ENCODE measurements at regions not wholly inside any gene's neighbourhood (a gene's known extent, or its start where the extent isn't known, plus 50 kb on each side); places are given as distances from the start of the nearest gene placed in this dataset.

DNA sequence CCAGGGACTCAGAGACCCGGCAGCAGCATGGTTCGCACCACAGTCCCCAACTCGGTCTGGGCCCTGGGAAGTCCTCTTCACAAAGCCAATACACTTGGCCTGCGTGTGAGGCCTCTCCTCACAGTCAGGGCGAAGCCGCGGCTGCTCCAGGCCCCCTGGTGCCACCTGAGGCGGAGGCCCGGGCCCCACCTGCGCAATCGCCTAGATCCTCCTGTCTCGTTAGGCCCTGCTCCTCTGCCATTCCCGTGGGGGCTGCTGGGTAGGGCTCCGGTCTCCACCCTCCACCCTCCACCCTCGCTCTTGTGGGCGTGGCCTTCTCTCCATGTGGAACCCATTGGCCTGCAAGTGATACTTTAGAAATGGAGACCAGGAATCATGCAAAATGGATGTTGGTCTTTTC is 553.3 kb downstream of the INHBA start:
- no peak for TF ChIP-seq POLR2AphosphoS5 (IDR thresholded peaks at IDR 0.05)
- TF ChIP-seq, protein P1, sequence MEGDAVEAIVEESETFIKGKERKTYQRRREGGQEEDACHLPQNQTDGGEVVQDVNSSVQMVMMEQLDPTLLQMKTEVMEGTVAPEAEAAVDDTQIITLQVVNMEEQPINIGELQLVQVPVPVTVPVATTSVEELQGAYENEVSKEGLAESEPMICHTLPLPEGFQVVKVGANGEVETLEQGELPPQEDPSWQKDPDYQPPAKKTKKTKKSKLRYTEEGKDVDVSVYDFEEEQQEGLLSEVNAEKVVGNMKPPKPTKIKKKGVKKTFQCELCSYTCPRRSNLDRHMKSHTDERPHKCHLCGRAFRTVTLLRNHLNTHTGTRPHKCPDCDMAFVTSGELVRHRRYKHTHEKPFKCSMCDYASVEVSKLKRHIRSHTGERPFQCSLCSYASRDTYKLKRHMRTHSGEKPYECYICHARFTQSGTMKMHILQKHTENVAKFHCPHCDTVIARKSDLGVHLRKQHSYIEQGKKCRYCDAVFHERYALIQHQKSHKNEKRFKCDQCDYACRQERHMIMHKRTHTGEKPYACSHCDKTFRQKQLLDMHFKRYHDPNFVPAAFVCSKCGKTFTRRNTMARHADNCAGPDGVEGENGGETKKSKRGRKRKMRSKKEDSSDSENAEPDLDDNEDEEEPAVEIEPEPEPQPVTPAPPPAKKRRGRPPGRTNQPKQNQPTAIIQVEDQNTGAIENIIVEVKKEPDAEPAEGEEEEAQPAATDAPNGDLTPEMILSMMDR (IDR thresholded peaks at IDR 0.05): no peak
